ENCODE measurements at regions not wholly inside any gene's neighbourhood (a gene's known extent, or its start where the extent isn't known, plus 50 kb on each side); places are given as distances from the start of the nearest gene placed in this dataset.

DNA sequence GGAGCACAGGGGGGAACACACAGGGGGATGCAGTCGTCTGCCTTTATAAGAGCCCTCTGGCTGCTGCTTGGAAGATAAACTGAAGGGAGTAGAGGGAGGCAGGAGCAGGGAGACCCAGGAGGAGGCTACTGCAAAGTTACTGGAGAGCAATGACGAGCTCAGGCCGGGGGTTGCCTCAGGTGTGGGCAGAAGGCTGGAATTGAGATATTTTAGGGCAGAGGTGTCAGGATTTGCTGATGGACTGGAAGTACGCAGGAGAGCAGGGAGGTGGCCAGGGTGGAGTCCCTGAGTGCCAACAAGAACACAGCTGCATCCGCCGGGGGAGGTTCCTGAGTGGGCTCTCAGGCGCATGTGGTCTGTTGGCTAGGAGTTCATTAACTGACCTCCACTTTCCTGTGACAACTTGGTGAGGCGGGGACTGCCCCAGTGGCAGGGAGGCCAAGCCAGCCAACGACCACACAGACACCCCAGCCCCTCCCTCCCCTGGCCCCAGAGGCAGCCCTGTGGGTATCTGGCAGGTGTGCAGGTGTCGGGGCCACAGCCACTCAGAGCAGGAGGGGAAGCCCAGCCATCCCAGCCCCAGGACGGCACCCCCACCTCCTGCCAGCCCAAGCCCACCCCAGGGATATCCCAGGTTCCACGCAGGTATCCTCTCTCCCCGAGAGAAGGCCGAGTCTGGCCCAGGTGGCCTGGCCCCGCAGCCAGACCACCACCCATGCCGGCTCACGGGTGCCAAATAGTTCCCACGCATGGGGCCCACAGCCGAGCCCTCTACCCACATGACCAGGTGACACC is 85.4 kb downstream of the NCOR2 start:
- H3K4me2 ChIP-seq (ENCODE audit: low read length): no peak overlapping the region
- peaks cover 6% of the 10 kb centered on the region; the same call in 1 of the 2 replicates for H3K36me3 ChIP-seq (ENCODE audit: low read depth, low read length)
- H2AFZ ChIP-seq (ENCODE audit: low read length): no peak overlapping the region
- POLR2A ChIA-PET (ENCODE audit: unreplicated experiment): no interaction called here
- no peaks in the 10 kb centered on the region for H3F3A ChIP-seq (ENCODE audit: low read length, unreplicated experiment)
- H4K20me1 ChIP-seq (ENCODE audit: low read length): no peaks in the 10 kb centered on the region
- H3K79me2 ChIP-seq (ENCODE audit: low read length): no peaks in the 10 kb centered on the region
- no TSS peak for BruUV-seq (replicated peaks)
- intact Hi-C loops (cut with micrococcal nuclease): no loop called here
- no peak for DNase-seq
- H3K9ac ChIP-seq (ENCODE audit: low read length): no peak overlapping the region
- no peak overlapping the region for H3K27ac ChIP-seq (ENCODE audit: low read length)
- H3K4me1 ChIP-seq (ENCODE audit: insufficient read depth, low read length): peaks cover 18% of the 10 kb centered on the region
- no peak for ATAC-seq
- H3K27me3 ChIP-seq (ENCODE audit: low read length): no peaks in the 10 kb centered on the region
- no peak overlapping the region for H3K4me3 ChIP-seq (ENCODE audit: low read length)
- H3K9me3 ChIP-seq (ENCODE audit: low read length): no peaks in the 10 kb centered on the region
- TF ChIP-seq EZH2 (IDR thresholded peaks at IDR 0.05; ENCODE audit: low read length, unreplicated experiment): no peak
- TF ChIP-seq, protein P1, sequence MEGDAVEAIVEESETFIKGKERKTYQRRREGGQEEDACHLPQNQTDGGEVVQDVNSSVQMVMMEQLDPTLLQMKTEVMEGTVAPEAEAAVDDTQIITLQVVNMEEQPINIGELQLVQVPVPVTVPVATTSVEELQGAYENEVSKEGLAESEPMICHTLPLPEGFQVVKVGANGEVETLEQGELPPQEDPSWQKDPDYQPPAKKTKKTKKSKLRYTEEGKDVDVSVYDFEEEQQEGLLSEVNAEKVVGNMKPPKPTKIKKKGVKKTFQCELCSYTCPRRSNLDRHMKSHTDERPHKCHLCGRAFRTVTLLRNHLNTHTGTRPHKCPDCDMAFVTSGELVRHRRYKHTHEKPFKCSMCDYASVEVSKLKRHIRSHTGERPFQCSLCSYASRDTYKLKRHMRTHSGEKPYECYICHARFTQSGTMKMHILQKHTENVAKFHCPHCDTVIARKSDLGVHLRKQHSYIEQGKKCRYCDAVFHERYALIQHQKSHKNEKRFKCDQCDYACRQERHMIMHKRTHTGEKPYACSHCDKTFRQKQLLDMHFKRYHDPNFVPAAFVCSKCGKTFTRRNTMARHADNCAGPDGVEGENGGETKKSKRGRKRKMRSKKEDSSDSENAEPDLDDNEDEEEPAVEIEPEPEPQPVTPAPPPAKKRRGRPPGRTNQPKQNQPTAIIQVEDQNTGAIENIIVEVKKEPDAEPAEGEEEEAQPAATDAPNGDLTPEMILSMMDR (conservative IDR thresholded peaks at IDR 0.05; ENCODE audit: low read depth, low read length): no peak
- TF ChIP-seq EZH2phosphoT487 (IDR thresholded peaks at IDR 0.05; ENCODE audit: borderline replicate concordance, low read length): no peak
- CTCF ChIA-PET: no interaction called here
- H3K9me2 ChIP-seq (replicated peaks; ENCODE audit: low read length): no peaks in the 10 kb centered on the region

DNA sequence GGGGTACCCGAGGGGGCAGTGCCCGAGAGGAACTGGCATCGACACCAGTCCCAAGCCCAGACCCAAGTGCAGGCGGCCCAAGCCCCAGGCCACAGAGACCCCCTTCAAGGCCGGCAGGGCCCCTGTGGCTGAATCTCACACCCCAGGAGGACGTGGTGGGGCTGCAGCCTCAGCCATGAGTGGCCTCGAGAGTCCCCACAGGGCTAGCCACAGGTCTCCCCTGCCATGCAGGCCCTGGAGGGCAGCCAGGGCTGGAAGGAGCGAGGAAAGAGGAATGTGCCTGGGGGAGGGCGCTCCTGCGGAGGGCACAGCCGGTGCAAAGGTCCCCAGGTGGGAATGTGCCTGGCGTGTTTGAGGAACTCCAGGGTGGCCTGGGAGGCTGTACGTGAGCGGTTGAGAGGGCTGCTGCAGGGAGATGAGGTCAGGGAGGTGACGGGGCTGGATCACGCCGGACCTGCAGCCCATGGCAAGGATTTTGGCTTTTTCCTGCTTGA is 86.1 kb downstream of the NCOR2 start:
- Histone ChIP-seq H3K9me2 (replicated peaks; ENCODE audit: low read length) (no peaks in the 10 kb centered on the region), H2AFZ (ENCODE audit: low read length) (no peak overlapping the region), H4K20me1 (ENCODE audit: low read length) (no peaks in the 10 kb centered on the region), H3K36me3 (ENCODE audit: low read depth, low read length) (peaks cover 7% of the 10 kb centered on the region; the same call in 1 of the 2 replicates), H3K4me2 (ENCODE audit: low read length) (peak overlapping the region; percentile 29), H3K79me2 (ENCODE audit: low read length) (no peaks in the 10 kb centered on the region), H3F3A (ENCODE audit: low read length, unreplicated experiment) (no peaks in the 10 kb centered on the region), H3K4me3 (ENCODE audit: low read length) (no peak overlapping the region), H3K4me1 (ENCODE audit: insufficient read depth, low read length) (peaks cover 18% of the 10 kb centered on the region), H3K9me3 (ENCODE audit: low read length) (no peaks in the 10 kb centered on the region), H3K27me3 (ENCODE audit: low read length) (no peaks in the 10 kb centered on the region), H3K9ac (ENCODE audit: low read length) (no peak overlapping the region), H3K27ac (ENCODE audit: low read length) (0 out of 2 replicates have a peak overlapping the region, but pooled peaks have one; percentile 6)
- ChIA-PET POLR2A (ENCODE audit: unreplicated experiment) (interaction anchor here (0.7 to 0.8 kb wide), 2 partner anchors 101 to 396 kb away, joined by 7 to 25 read pairs; no protein-coding TSS in a partner anchor), CTCF (no interaction called here)
- ATAC-seq (peak; percentile 13; the same call in 1 of the 2 replicates), DNase-seq (peak; percentile 21)
- TF ChIP-seq EZH2phosphoT487 (IDR thresholded peaks at IDR 0.05; ENCODE audit: borderline replicate concordance, low read length) (no peak), EZH2 (IDR thresholded peaks at IDR 0.05; ENCODE audit: low read length, unreplicated experiment) (no peak)
- TF ChIP-seq, protein P1 (conservative IDR thresholded peaks at IDR 0.05; ENCODE audit: low read depth, low read length): no peak
- BruUV-seq (replicated peaks): no TSS peak
- intact Hi-C loops (cut with micrococcal nuclease): no loop called here

Data from PC-3 (cell line).